ENCODE measurements at regions not wholly inside any gene's neighbourhood (a gene's known extent, or its start where the extent isn't known, plus 50 kb on each side); places are given as distances from the start of the nearest gene placed in this dataset.
"Not testable (repeated sequence)": the region's sequence is repeated elsewhere in the genome, so short reads cannot be mapped to it uniquely, and the experiment has no call there.

DNA sequence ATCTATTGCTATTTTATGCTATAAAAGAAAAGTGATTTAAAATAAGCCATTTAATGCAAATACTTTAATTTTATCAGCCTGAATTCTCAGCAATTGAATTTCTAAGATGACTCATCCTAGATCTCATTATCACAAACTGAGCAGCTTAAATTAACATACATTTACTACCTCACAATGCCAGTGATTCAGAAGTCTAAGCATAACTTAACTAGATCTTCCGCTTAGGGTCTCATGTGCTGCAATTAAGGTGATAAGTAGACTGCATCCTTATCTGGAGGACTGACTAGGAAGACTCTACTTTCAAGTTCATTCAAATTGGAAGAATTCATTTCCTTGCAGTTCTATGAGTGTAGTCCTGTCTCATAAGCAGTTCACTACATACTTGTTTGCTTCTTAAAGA, 286.6 kb downstream of the COL11A1 start:
- H3K9me3 Mint-ChIP-seq, result no peaks in the 10 kb centered on the region
- DNase-seq, result no peak
- no peak overlapping the region for H3K27ac Mint-ChIP-seq
- no peaks in the 10 kb centered on the region for H3K27me3 Mint-ChIP-seq (ENCODE audit: low read depth)
- CTCF ChIA-PET, result no interaction called here
- H3K36me3 Mint-ChIP-seq (ENCODE audit: low read depth), result no peaks in the 10 kb centered on the region
- H3K4me1 Mint-ChIP-seq (ENCODE audit: low read depth), result no peaks in the 10 kb centered on the region
- intact Hi-C loops (cut with micrococcal nuclease), result no loop called here
- no peak overlapping the region for H3K4me3 Mint-ChIP-seq

DNA sequence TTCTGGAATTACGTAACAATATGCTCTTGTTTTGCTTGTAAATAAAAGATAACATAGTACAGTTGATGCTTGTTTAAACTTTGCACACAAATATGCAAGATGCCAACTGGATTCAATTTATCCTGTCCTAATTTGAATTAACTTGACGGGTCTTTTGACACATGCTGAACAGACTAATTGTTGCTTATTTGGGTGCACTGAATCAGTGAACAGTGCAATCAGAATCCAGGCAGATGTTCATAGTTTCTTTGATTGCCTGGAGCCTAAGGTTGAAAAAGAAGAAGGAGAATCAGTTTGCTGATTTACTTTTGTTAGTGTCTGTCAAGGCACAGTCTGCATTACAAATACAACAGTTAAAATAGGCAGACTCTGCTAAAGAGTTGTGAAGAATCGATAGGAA, 307.9 kb downstream of the COL11A1 start:
- no peaks in the 10 kb centered on the region for H3K36me3 Mint-ChIP-seq (ENCODE audit: low read depth)
- CTCF ChIA-PET, result no interaction called here
- peaks cover 1% of the 10 kb centered on the region for H3K9me3 Mint-ChIP-seq
- no peaks in the 10 kb centered on the region for H3K27me3 Mint-ChIP-seq (ENCODE audit: low read depth)
- intact Hi-C loops (cut with micrococcal nuclease), result no loop called here
- no peak overlapping the region for H3K27ac Mint-ChIP-seq
- DNase-seq, result no peak
- H3K4me1 Mint-ChIP-seq (ENCODE audit: low read depth), result no peaks in the 10 kb centered on the region
- H3K4me3 Mint-ChIP-seq, result no peak overlapping the region

DNA sequence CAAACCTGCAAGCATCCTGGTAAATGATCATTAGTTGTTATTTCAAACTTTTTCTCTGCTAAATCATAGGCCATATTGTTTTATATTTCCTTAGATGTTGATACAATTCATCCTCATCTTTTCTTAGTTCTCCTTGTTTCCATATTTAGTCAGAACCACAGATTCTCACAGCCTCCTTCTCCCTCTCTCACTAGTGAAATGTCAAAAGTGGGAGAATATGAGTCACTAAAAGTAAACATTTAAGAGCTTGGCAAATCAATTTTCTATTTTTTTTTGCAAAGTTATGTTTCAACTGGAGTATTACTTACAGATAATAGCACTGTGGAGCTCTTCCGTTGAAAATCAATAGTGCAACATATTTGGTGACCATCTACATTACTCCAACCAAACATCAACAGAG, 308.8 kb downstream of the COL11A1 start:
- Mint-ChIP-seq H3K27me3 (ENCODE audit: low read depth) (no peaks in the 10 kb centered on the region), H3K4me3 (no peak overlapping the region), H3K4me1 (ENCODE audit: low read depth) (no peaks in the 10 kb centered on the region), H3K36me3 (ENCODE audit: low read depth) (no peaks in the 10 kb centered on the region), H3K9me3 (peaks cover 1% of the 10 kb centered on the region), H3K27ac (no peak overlapping the region)
- intact Hi-C loops (cut with micrococcal nuclease), result no loop called here
- DNase-seq, result no peak
- CTCF ChIA-PET, result no interaction called here

DNA sequence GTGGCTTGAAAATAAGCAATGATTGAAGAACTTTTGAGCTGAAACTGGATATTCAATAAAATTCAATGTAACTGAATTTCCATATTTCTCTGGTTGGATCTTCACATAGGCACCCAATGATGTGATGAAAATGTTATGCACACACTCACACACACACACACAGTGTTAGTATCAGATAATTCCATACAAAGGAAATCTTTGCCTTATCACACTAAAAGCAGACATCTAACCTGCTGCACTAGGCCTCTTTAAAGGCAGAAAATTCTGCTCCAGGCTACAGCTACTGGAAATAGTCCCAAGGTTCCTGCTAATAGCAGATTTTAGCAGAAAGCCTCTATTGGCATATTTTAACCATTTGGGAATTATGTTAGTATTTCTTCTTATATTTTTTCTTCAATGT, 309.6 kb downstream of the COL11A1 start:
- H3K9me3 Mint-ChIP-seq, result no peaks in the 10 kb centered on the region
- no peak overlapping the region for H3K27ac Mint-ChIP-seq
- H3K27me3 Mint-ChIP-seq (ENCODE audit: low read depth), result no peaks in the 10 kb centered on the region
- DNase-seq, result no peak
- intact Hi-C loops (cut with micrococcal nuclease), result no loop called here
- H3K36me3 Mint-ChIP-seq (ENCODE audit: low read depth), result no peaks in the 10 kb centered on the region
- no peaks in the 10 kb centered on the region for H3K4me1 Mint-ChIP-seq (ENCODE audit: low read depth)
- no peak overlapping the region for H3K4me3 Mint-ChIP-seq
- CTCF ChIA-PET, result no interaction called here

DNA sequence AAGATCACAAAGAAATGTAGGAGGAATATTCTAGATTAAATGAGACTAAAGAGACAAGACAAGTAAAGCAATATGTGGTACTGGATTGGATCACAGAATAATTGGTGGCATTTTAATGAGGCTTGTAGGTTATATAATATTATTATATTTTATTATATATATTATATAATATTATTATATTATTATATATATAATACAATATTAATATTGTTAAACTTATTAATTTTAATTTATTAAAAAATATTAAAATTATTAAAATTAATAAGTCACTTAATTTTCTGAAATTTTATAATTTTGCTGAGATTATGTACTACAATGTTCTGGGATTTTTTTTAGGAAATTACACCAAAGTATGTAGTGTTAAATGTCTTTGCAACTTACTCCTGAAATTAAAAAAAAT, 311.9 kb downstream of the COL11A1 start:
- Mint-ChIP-seq H3K36me3 (ENCODE audit: low read depth) (no peaks in the 10 kb centered on the region), H3K27me3 (ENCODE audit: low read depth) (no peaks in the 10 kb centered on the region), H3K27ac (no peak overlapping the region), H3K4me3 (no peak overlapping the region), H3K9me3 (no peaks in the 10 kb centered on the region), H3K4me1 (ENCODE audit: low read depth) (no peaks in the 10 kb centered on the region)
- CTCF ChIA-PET, result no interaction called here
- DNase-seq, result no peak
- intact Hi-C loops (cut with micrococcal nuclease), result no loop called here

DNA sequence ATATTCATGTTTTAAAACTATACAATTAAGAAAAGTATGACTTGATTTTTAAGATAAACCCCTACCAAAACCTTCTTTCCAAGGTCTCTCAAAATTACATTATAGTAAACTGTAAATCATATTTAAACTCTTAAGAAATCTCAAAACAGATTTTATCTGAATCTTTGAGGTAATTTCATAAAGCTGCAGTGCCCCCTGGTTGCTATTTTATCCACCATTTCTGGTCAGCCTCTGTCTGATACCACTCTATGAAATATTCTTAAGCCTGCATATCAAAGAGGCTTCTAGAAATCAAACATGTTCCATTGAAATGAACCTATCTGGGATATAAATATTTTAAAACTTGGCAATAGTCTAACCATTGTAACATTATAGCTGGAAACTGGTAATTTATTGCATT, 317.3 kb downstream of the COL11A1 start:
- CTCF ChIA-PET, result no interaction called here
- Mint-ChIP-seq H3K4me3 (no peak overlapping the region), H3K4me1 (ENCODE audit: low read depth) (no peaks in the 10 kb centered on the region), H3K27ac (no peak overlapping the region), H3K9me3 (no peaks in the 10 kb centered on the region), H3K36me3 (ENCODE audit: low read depth) (no peaks in the 10 kb centered on the region), H3K27me3 (ENCODE audit: low read depth) (no peaks in the 10 kb centered on the region)
- peak; percentile 4 for DNase-seq
- intact Hi-C loops (cut with micrococcal nuclease), result no loop called here

DNA sequence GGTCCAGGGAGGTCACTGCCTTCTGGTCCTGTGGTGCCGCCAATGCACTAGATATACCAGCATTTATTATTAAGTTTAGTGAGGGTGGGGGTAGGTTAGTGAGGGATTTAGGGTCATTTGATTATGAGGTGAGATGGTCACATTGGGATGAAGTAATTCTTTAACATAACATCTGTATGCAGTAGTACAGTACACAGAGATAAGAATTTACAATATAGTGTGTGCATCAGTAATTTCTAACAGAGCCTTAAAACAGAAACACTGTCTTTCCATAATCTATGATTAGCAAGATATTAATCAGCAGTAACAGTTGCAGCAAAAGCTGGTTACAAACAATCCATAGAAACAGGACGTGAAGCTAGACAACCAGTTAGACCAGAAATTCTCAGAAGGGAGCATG, 318.4 kb downstream of the COL11A1 start:
- H3K4me1 Mint-ChIP-seq (ENCODE audit: low read depth); intact Hi-C loops (cut with micrococcal nuclease): not testable (repeated sequence)

DNA sequence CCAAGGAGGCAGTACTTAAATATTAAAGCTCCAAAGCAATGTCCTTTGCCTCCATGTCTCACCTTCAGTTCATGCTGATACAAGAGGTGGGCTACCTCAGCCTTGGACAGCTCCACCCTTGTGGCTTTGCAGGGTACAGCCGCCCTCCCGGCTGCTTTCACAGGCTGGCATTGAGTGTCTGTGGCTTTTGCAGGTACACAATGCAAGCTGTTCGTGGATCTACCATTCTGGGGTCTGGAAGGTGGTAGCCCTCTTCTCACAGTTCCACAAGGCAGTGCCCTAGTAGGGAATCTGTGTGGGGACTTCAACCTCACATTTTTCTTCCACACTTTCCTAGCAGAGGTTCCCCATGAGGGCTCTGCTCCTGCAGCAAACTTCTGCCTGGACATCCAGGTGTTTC, 324.8 kb downstream of the COL11A1 start:
- intact Hi-C loops (cut with micrococcal nuclease), result no loop called here
- Mint-ChIP-seq H3K36me3 (ENCODE audit: low read depth) (no peaks in the 10 kb centered on the region), H3K27ac (no peak overlapping the region), H3K4me1 (ENCODE audit: low read depth) (no peaks in the 10 kb centered on the region), H3K4me3 (no peak overlapping the region), H3K9me3 (peaks cover 19% of the 10 kb centered on the region), H3K27me3 (ENCODE audit: low read depth) (no peaks in the 10 kb centered on the region)
- CTCF ChIA-PET, result no interaction called here
- no peak for DNase-seq

More for the DNA sequence above, 318.4 kb downstream of the COL11A1 start:
- H3K4me3 Mint-ChIP-seq; CTCF ChIA-PET; H3K9me3 Mint-ChIP-seq; H3K27ac Mint-ChIP-seq; DNase-seq; H3K27me3 Mint-ChIP-seq (ENCODE audit: low read depth); H3K36me3 Mint-ChIP-seq (ENCODE audit: low read depth): not testable (repeated sequence)

DNA sequence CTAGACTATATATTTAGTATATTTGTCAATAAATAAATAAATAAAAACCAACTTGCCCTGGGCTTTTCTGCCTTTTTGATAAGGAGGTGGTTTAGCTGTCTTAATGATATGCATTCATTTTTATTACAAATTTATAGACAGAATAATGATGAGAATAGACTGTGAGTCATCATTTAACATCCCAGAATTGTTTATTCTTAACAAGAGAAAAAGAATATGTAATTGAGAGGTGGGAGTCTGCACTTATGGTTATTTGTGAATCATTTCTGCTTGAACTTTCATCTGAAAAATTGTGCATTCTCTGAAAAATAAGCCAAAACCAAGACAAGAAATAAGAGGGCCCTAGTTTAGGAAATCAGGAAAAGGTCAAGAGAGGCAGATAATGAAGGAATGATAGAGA, 326.2 kb downstream of the COL11A1 start:
- Mint-ChIP-seq H3K4me3 (no peak overlapping the region), H3K27ac (no peak overlapping the region), H3K9me3 (peaks cover 19% of the 10 kb centered on the region), H3K4me1 (ENCODE audit: low read depth) (no peaks in the 10 kb centered on the region), H3K27me3 (ENCODE audit: low read depth) (no peaks in the 10 kb centered on the region), H3K36me3 (ENCODE audit: low read depth) (no peaks in the 10 kb centered on the region)
- intact Hi-C loops (cut with micrococcal nuclease), result no loop called here
- no peak for DNase-seq
- CTCF ChIA-PET, result no interaction called here

DNA sequence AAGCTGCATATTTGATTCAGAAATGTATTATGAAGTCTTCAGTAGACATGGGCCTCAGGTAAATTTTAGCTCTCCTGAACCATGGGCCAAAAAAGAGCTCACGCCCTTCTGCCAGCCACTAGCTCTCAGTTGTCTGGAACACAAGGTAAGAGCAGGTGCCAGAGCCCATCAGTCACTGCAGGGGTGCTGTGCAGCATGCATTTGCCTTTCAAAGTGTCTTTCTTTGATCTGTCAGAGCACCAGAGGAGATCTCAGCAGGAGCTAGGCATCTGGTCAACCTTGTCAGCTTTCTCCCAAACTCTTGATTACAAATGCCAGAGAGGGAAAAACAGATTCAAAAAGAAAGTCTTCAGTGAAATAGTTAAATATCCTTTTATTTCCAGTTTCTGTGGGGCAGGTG, 332.3 kb downstream of the COL11A1 start:
- no peaks in the 10 kb centered on the region for H3K4me1 Mint-ChIP-seq (ENCODE audit: low read depth)
- no peaks in the 10 kb centered on the region for H3K36me3 Mint-ChIP-seq (ENCODE audit: low read depth)
- H3K27me3 Mint-ChIP-seq (ENCODE audit: low read depth), result no peaks in the 10 kb centered on the region
- no peaks in the 10 kb centered on the region for H3K9me3 Mint-ChIP-seq
- intact Hi-C loops (cut with micrococcal nuclease), result no loop called here
- no peak for DNase-seq
- no peak overlapping the region for H3K27ac Mint-ChIP-seq
- H3K4me3 Mint-ChIP-seq, result no peak overlapping the region
- CTCF ChIA-PET, result no interaction called here

DNA sequence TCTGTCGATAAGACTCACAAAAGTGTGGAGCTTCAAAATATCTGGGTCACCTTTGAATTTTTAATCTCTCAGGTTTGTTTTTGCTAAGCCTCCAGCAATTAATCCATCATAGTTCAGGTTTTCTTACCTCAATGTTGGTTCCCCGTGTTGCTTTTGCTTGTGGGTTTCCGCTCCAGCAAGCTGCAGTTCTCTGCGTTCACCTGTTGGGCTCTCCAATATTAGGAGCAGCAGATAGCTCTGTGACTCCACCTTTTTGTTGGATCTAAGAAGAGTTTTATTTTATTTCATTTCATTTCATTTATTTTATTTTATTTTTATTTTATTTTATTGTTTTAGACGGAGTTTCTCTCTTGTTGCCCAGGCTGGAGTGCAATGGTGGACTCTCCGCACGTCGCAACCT, 335.5 kb downstream of the COL11A1 start:
- Mint-ChIP-seq H3K4me1 (ENCODE audit: low read depth) (no peaks in the 10 kb centered on the region), H3K9me3 (no peaks in the 10 kb centered on the region), H3K27ac (no peak overlapping the region), H3K27me3 (ENCODE audit: low read depth) (no peaks in the 10 kb centered on the region), H3K4me3 (no peak overlapping the region), H3K36me3 (ENCODE audit: low read depth) (no peaks in the 10 kb centered on the region)
- DNase-seq, result no peak
- CTCF ChIA-PET, result no interaction called here
- intact Hi-C loops (cut with micrococcal nuclease), result no loop called here

DNA sequence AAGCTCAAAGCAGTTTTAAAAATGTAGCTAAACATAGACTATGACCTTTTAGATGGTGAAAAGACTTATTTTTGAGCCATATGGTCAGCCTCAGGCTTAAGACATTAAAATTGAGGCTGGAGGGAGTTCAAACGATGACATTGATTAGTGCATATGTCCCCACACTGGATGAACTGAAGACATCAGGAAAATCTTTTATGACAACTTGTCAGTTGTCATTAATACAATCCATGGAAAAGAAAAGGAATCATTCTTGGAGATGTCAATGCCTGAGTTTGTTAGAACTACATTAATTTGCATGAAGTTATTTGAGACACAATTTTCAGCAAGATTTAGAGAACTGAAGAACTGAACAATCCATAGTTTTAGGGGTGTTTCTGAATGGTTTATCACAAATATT, 349.9 kb downstream of the COL11A1 start:
- Mint-ChIP-seq H3K27ac (no peak overlapping the region), H3K4me1 (ENCODE audit: low read depth) (no peaks in the 10 kb centered on the region), H3K4me3 (no peak overlapping the region), H3K27me3 (ENCODE audit: low read depth) (no peaks in the 10 kb centered on the region), H3K9me3 (no peaks in the 10 kb centered on the region), H3K36me3 (ENCODE audit: low read depth) (no peaks in the 10 kb centered on the region)
- no peak for DNase-seq
- CTCF ChIA-PET, result interaction anchor here (0.6 kb wide), 1 partner anchor 1440 kb away, joined by 4 read pairs; no protein-coding TSS in a partner anchor
- intact Hi-C loops (cut with micrococcal nuclease), result no loop called here

DNA sequence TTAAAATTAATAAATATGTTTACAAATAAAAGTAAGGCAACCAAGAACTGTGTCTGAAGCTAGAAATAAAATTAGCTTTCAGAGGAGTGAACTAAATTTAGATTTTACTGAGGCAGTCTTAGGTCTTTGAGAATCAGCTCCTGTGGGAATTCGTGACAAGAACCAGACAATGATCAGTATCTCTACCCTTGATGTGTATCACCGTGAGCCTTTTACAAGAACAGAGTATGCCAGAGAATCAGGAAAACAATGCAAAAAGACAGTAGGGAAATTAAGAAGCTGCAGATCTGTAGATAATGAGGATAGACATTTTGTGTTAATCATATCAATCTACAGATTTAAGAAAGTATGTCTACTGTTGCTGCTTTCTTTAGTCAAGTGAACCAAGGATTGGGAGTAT, 351.0 kb downstream of the COL11A1 start:
- no peak overlapping the region for H3K4me3 Mint-ChIP-seq

DNA sequence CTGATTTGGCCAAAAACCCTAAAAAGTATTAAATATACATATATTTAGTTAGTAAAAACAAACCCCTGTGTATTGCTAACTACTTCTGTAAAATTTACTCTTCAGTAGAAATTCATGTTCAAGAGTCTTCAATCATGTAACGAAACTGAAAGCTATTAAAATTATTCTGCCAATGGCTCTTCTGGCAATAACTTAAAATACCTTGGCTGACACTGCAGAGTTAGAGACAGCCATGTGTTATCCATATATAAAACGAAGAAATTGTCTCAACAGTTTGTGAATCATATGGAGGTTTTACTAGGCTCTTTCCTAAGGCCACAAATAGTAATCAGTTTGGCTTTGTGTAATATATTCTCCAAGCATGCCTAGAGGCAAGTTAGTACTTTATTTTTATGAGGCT, 357.2 kb downstream of the COL11A1 start:
- H3K36me3 Mint-ChIP-seq (ENCODE audit: low read depth), result no peaks in the 10 kb centered on the region
- H3K27ac Mint-ChIP-seq, result no peak overlapping the region
- DNase-seq, result no peak
- H3K4me3 Mint-ChIP-seq, result no peak overlapping the region
- no peaks in the 10 kb centered on the region for H3K27me3 Mint-ChIP-seq (ENCODE audit: low read depth)
- intact Hi-C loops (cut with micrococcal nuclease), result no loop called here
- H3K9me3 Mint-ChIP-seq, result no peaks in the 10 kb centered on the region
- H3K4me1 Mint-ChIP-seq (ENCODE audit: low read depth), result no peaks in the 10 kb centered on the region
- CTCF ChIA-PET, result no interaction called here

More for the DNA sequence above, 351.0 kb downstream of the COL11A1 start:
- H3K36me3 Mint-ChIP-seq (ENCODE audit: low read depth), result no peaks in the 10 kb centered on the region
- H3K27ac Mint-ChIP-seq, result no peak overlapping the region
- intact Hi-C loops (cut with micrococcal nuclease), result no loop called here
- no peaks in the 10 kb centered on the region for H3K4me1 Mint-ChIP-seq (ENCODE audit: low read depth)
- no peaks in the 10 kb centered on the region for H3K27me3 Mint-ChIP-seq (ENCODE audit: low read depth)
- no peaks in the 10 kb centered on the region for H3K9me3 Mint-ChIP-seq
- CTCF ChIA-PET, result no interaction called here
- no peak for DNase-seq

Measured in activated naive CD4-positive, alpha-beta T cell treated with anti-CD3 and anti-CD28 coated beads for 36 hours (primary cell).